ENCODE measurements at regions not wholly inside any gene's neighbourhood (a gene's known extent, or its start where the extent isn't known, plus 50 kb on each side); places are given as distances from the start of the nearest gene placed in this dataset.

DNA sequence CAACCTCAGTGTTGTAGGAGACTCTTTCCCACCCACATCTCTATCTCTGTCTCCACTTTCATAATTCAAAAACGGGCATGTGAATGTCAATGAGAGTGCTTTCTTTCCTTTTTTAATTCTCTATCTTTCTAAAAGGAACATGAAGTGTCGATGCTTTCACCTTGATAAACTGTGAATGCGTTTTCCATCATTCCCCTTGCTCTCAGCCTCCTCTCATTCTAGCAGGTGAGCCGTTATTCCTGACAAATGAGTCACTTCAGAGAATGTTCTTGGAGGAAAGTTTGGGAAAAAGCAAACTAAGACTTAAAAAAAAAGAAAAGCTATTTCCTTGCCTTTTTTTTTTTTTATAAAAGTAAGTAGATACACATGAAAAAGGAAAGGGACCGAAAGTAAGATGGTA, 226.0 kb upstream of the C1orf87 start:
- no peak overlapping the region for H2AK5ac ChIP-seq (ENCODE audit: insufficient read length, low read length)
- H3K79me1 ChIP-seq (ENCODE audit: insufficient read depth, low read depth, low read length, poor library complexity, severe bottlenecking) = no peaks in the 10 kb centered on the region
- H2BK120ac ChIP-seq (ENCODE audit: low read depth, low read length, poor library complexity, severe bottlenecking) = no peak overlapping the region
- no peak overlapping the region for H4K91ac ChIP-seq (ENCODE audit: insufficient read length, low read depth, low read length)
- no peaks in the 10 kb centered on the region for H3K36me3 Mint-ChIP-seq (ENCODE audit: insufficient read depth in 1 of 3, low read depth in 3 of 3)
- H3K27me3 ChIP-seq (ENCODE audit: insufficient read depth, low read length) = no peaks in the 10 kb centered on the region
- H3K14ac ChIP-seq (ENCODE audit: insufficient read depth, low read length) = no peak overlapping the region
- no peak overlapping the region for H2BK5ac ChIP-seq (ENCODE audit: insufficient read length, low read length)
- no peak overlapping the region for H3K27ac ChIP-seq (ENCODE audit: insufficient read length, low read depth, low read length)
- H2BK12ac ChIP-seq (ENCODE audit: insufficient read length, low read depth, low read length) = no peak overlapping the region
- no peaks in the 10 kb centered on the region for H3K4me1 Mint-ChIP-seq
- no peak overlapping the region for H2BK20ac ChIP-seq (ENCODE audit: low read depth, low read length, poor library complexity, severe bottlenecking)
- H3K4me1 ChIP-seq (ENCODE audit: insufficient read depth, low read length) = no peaks in the 10 kb centered on the region
- no peaks in the 10 kb centered on the region for H3K79me2 ChIP-seq (ENCODE audit: insufficient read depth, low read length)
- H2AFZ ChIP-seq (ENCODE audit: low read length) = no peak overlapping the region
- no peak overlapping the region for H3K4me2 ChIP-seq (ENCODE audit: insufficient read depth, insufficient read length, low read length)
- no peaks in the 10 kb centered on the region; the same call in 1 of the 2 replicates for H3K27me3 Mint-ChIP-seq (ENCODE audit: low read depth)
- TF ChIP-seq, protein P1, sequence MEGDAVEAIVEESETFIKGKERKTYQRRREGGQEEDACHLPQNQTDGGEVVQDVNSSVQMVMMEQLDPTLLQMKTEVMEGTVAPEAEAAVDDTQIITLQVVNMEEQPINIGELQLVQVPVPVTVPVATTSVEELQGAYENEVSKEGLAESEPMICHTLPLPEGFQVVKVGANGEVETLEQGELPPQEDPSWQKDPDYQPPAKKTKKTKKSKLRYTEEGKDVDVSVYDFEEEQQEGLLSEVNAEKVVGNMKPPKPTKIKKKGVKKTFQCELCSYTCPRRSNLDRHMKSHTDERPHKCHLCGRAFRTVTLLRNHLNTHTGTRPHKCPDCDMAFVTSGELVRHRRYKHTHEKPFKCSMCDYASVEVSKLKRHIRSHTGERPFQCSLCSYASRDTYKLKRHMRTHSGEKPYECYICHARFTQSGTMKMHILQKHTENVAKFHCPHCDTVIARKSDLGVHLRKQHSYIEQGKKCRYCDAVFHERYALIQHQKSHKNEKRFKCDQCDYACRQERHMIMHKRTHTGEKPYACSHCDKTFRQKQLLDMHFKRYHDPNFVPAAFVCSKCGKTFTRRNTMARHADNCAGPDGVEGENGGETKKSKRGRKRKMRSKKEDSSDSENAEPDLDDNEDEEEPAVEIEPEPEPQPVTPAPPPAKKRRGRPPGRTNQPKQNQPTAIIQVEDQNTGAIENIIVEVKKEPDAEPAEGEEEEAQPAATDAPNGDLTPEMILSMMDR (conservative IDR thresholded peaks at IDR 0.05) = no peak
- H3K23ac ChIP-seq (ENCODE audit: insufficient read length, low read depth, low read length) = no peak overlapping the region
- H3K4ac ChIP-seq (ENCODE audit: low read depth, low read length) = no peak overlapping the region
- no peak overlapping the region for H2BK15ac ChIP-seq (ENCODE audit: low read depth, low read length)
- peaks cover 0 to 3% of the 10 kb centered on the region in 2 experiments; a peak in 1 of 5 replicates for H3K9me3 Mint-ChIP-seq
- H3K27ac Mint-ChIP-seq = no peak overlapping the region
- no peaks in the 10 kb centered on the region for H3K9me3 ChIP-seq (ENCODE audit: control insufficient read depth, low read depth, low read length)
- no peaks in the 10 kb centered on the region for H4K20me1 ChIP-seq (ENCODE audit: control insufficient read depth, insufficient read depth, insufficient read length)
- H3T11ph ChIP-seq (ENCODE audit: low read length) = no peak overlapping the region
- no peak overlapping the region for H3K18ac ChIP-seq (ENCODE audit: insufficient read length, low read depth, low read length)
- WGBS (ENCODE audit: extremely low coverage, insufficient read length, low lambda C conversion rate) = no CpG with 5 or more reads among the region's 5 CpGs
- no peak overlapping the region for H4K5ac ChIP-seq (ENCODE audit: insufficient read length, low read depth, low read length)
- H4K8ac ChIP-seq (replicated peaks; ENCODE audit: insufficient read length, low read depth, low read length) = no peak overlapping the region
- H3K56ac ChIP-seq (ENCODE audit: insufficient read length, low read depth, low read length) = no peak overlapping the region
- H3K23me2 ChIP-seq (ENCODE audit: insufficient read length, low read depth, low read length, poor library complexity, severe bottlenecking) = no peaks in the 10 kb centered on the region
- no peak overlapping the region for H3K4me3 Mint-ChIP-seq
- H3K9ac ChIP-seq (ENCODE audit: extremely low read depth, insufficient read length, low read length) = no peak overlapping the region
- no peak for DNase-seq
